ENCODE measurements at regions not wholly inside any gene's neighbourhood (a gene's known extent, or its start where the extent isn't known, plus 50 kb on each side); places are given as distances from the start of the nearest gene placed in this dataset.

- peaks cover 10 to 13% of the 10 kb centered on the region in 2 donors for H3K4me1 ChIP-seq (ENCODE audit: control insufficient read depth in 1 of 2, insufficient read depth in 2 of 2, low read length in 2 of 2)
- H3K27ac ChIP-seq (ENCODE audit: low read depth, low read length), result no peak overlapping the region
- no peak overlapping the region for H3K4me3 ChIP-seq (ENCODE audit: low read depth in 1 of 2, low read length in 2 of 2)
- H3K9ac ChIP-seq (ENCODE audit: low read depth in 1 of 2, low read length in 2 of 2), result no peak overlapping the region
- H3K27me3 ChIP-seq (ENCODE audit: control insufficient read depth in 1 of 2, insufficient read depth in 2 of 2, low read length in 2 of 2), result peaks cover 13 to 14% of the 10 kb centered on the region in 2 donors
- no peaks in the 10 kb centered on the region for H3K36me3 ChIP-seq (ENCODE audit: control insufficient read depth in 1 of 2, insufficient read depth in 2 of 2, low read length in 2 of 2)
- no peaks in the 10 kb centered on the region for H3K9me3 ChIP-seq (ENCODE audit: control insufficient read depth in 1 of 2, low read length in 2 of 2)
Measured at GRCh38 chr6:1525364-1526038, 84.2 kb upstream of the FOXC1 start.

- no peak overlapping the region for H3K4me3 ChIP-seq (ENCODE audit: low read depth in 1 of 2, low read length in 2 of 2)
- peaks cover 13 to 14% of the 10 kb centered on the region in 2 donors for H3K27me3 ChIP-seq (ENCODE audit: control insufficient read depth in 1 of 2, insufficient read depth in 2 of 2, low read length in 2 of 2)
- H3K9ac ChIP-seq (ENCODE audit: low read depth in 1 of 2, low read length in 2 of 2), result no peak overlapping the region
- H3K4me1 ChIP-seq (ENCODE audit: control insufficient read depth in 1 of 2, insufficient read depth in 2 of 2, low read length in 2 of 2), result peaks cover 10 to 13% of the 10 kb centered on the region in 2 donors
- H3K9me3 ChIP-seq (ENCODE audit: control insufficient read depth in 1 of 2, low read length in 2 of 2), result no peaks in the 10 kb centered on the region
- H3K36me3 ChIP-seq (ENCODE audit: control insufficient read depth in 1 of 2, insufficient read depth in 2 of 2, low read length in 2 of 2), result no peaks in the 10 kb centered on the region
- H3K27ac ChIP-seq (ENCODE audit: low read depth, low read length), result no peak overlapping the region
Measured at GRCh38 chr6:1526398-1527072, 83.2 kb upstream of the FOXC1 start.

GRCh38 chr6:1527073-1527457 lies 82.7 kb upstream of the FOXC1 start:
- Histone ChIP-seq H3K36me3 (ENCODE audit: control insufficient read depth in 1 of 2, insufficient read depth in 2 of 2, low read length in 2 of 2) (no peaks in the 10 kb centered on the region), H3K9me3 (ENCODE audit: control insufficient read depth in 1 of 2, low read length in 2 of 2) (no peaks in the 10 kb centered on the region), H3K27me3 (ENCODE audit: control insufficient read depth in 1 of 2, insufficient read depth in 2 of 2, low read length in 2 of 2) (peaks cover 13 to 14% of the 10 kb centered on the region in 2 donors), H3K9ac (ENCODE audit: low read depth in 1 of 2, low read length in 2 of 2) (no peak overlapping the region), H3K27ac (ENCODE audit: low read depth, low read length) (no peak overlapping the region), H3K4me3 (ENCODE audit: low read depth in 1 of 2, low read length in 2 of 2) (no peak overlapping the region), H3K4me1 (ENCODE audit: control insufficient read depth in 1 of 2, insufficient read depth in 2 of 2, low read length in 2 of 2) (peaks cover 10 to 13% of the 10 kb centered on the region in 2 donors)

- Histone ChIP-seq H3K27ac (ENCODE audit: low read depth, low read length) (no peak overlapping the region), H3K9ac (ENCODE audit: low read depth in 1 of 2, low read length in 2 of 2) (no peak overlapping the region), H3K9me3 (ENCODE audit: control insufficient read depth in 1 of 2, low read length in 2 of 2) (no peaks in the 10 kb centered on the region), H3K4me3 (ENCODE audit: low read depth in 1 of 2, low read length in 2 of 2) (no peak overlapping the region), H3K36me3 (ENCODE audit: control insufficient read depth in 1 of 2, insufficient read depth in 2 of 2, low read length in 2 of 2) (no peaks in the 10 kb centered on the region), H3K27me3 (ENCODE audit: control insufficient read depth in 1 of 2, insufficient read depth in 2 of 2, low read length in 2 of 2) (no peaks in the 10 kb centered on the region), H3K4me1 (ENCODE audit: control insufficient read depth in 1 of 2, insufficient read depth in 2 of 2, low read length in 2 of 2) (peaks cover 5 to 6% of the 10 kb centered on the region in 2 donors)
Measured at GRCh38 chr6:1535295-1535694, 74.4 kb upstream of the FOXC1 start.

GRCh38 chr6:1536526-1537429 lies 72.9 kb upstream of the FOXC1 start:
- Histone ChIP-seq H3K27ac (ENCODE audit: low read depth, low read length) (no peak overlapping the region), H3K27me3 (ENCODE audit: control insufficient read depth in 1 of 2, insufficient read depth in 2 of 2, low read length in 2 of 2) (no peaks in the 10 kb centered on the region), H3K9ac (ENCODE audit: low read depth in 1 of 2, low read length in 2 of 2) (no peak overlapping the region)

GRCh38 chr6:1538369-1538768 lies 71.3 kb upstream of the FOXC1 start:
- peaks cover 5 to 6% of the 10 kb centered on the region in 2 donors for H3K4me1 ChIP-seq (ENCODE audit: control insufficient read depth in 1 of 2, insufficient read depth in 2 of 2, low read length in 2 of 2)
- no peak overlapping the region for H3K27ac ChIP-seq (ENCODE audit: low read depth, low read length)
- H3K4me3 ChIP-seq (ENCODE audit: low read depth in 1 of 2, low read length in 2 of 2), result no peak overlapping the region
- H3K36me3 ChIP-seq (ENCODE audit: control insufficient read depth in 1 of 2, insufficient read depth in 2 of 2, low read length in 2 of 2), result no peaks in the 10 kb centered on the region
- no peaks in the 10 kb centered on the region for H3K9me3 ChIP-seq (ENCODE audit: control insufficient read depth in 1 of 2, low read length in 2 of 2)
- H3K27me3 ChIP-seq (ENCODE audit: control insufficient read depth in 1 of 2, insufficient read depth in 2 of 2, low read length in 2 of 2), result no peaks in the 10 kb centered on the region
- H3K9ac ChIP-seq (ENCODE audit: low read depth in 1 of 2, low read length in 2 of 2), result no peak overlapping the region

More at GRCh38 chr6:1536526-1537429, 72.9 kb upstream of the FOXC1 start:
- peaks cover 5 to 6% of the 10 kb centered on the region in 2 donors for H3K4me1 ChIP-seq (ENCODE audit: control insufficient read depth in 1 of 2, insufficient read depth in 2 of 2, low read length in 2 of 2)
- H3K9me3 ChIP-seq (ENCODE audit: control insufficient read depth in 1 of 2, low read length in 2 of 2), result no peaks in the 10 kb centered on the region
- no peaks in the 10 kb centered on the region for H3K36me3 ChIP-seq (ENCODE audit: control insufficient read depth in 1 of 2, insufficient read depth in 2 of 2, low read length in 2 of 2)
- no peak overlapping the region for H3K4me3 ChIP-seq (ENCODE audit: low read depth in 1 of 2, low read length in 2 of 2)

- Histone ChIP-seq H3K9ac (ENCODE audit: low read depth in 1 of 2, low read length in 2 of 2) (no peak overlapping the region), H3K4me3 (ENCODE audit: low read depth in 1 of 2, low read length in 2 of 2) (no peak overlapping the region), H3K27me3 (ENCODE audit: control insufficient read depth in 1 of 2, insufficient read depth in 2 of 2, low read length in 2 of 2) (no peaks in the 10 kb centered on the region), H3K4me1 (ENCODE audit: control insufficient read depth in 1 of 2, insufficient read depth in 2 of 2, low read length in 2 of 2) (peaks cover 5 to 6% of the 10 kb centered on the region in 2 donors), H3K9me3 (ENCODE audit: control insufficient read depth in 1 of 2, low read length in 2 of 2) (no peaks in the 10 kb centered on the region), H3K36me3 (ENCODE audit: control insufficient read depth in 1 of 2, insufficient read depth in 2 of 2, low read length in 2 of 2) (no peaks in the 10 kb centered on the region), H3K27ac (ENCODE audit: low read depth, low read length) (no peak overlapping the region)
Measured at GRCh38 chr6:1538810-1539478, 70.8 kb upstream of the FOXC1 start.

- Histone ChIP-seq H3K9me3 (ENCODE audit: control insufficient read depth in 1 of 2, low read length in 2 of 2) (no peaks in the 10 kb centered on the region), H3K4me3 (ENCODE audit: low read depth in 1 of 2, low read length in 2 of 2) (no peak overlapping the region), H3K4me1 (ENCODE audit: control insufficient read depth in 1 of 2, insufficient read depth in 2 of 2, low read length in 2 of 2) (peaks cover 5 to 6% of the 10 kb centered on the region in 2 donors), H3K9ac (ENCODE audit: low read depth in 1 of 2, low read length in 2 of 2) (no peak overlapping the region), H3K27me3 (ENCODE audit: control insufficient read depth in 1 of 2, insufficient read depth in 2 of 2, low read length in 2 of 2) (no peaks in the 10 kb centered on the region), H3K36me3 (ENCODE audit: control insufficient read depth in 1 of 2, insufficient read depth in 2 of 2, low read length in 2 of 2) (no peaks in the 10 kb centered on the region), H3K27ac (ENCODE audit: low read depth, low read length) (no peak overlapping the region)
Measured at GRCh38 chr6:1540864-1541521, 68.7 kb upstream of the FOXC1 start.

- H3K4me1 ChIP-seq (ENCODE audit: control insufficient read depth in 1 of 2, insufficient read depth in 2 of 2, low read length in 2 of 2), result no peaks in the 10 kb centered on the region
- H3K4me3 ChIP-seq (ENCODE audit: low read depth in 1 of 2, low read length in 2 of 2), result no peak overlapping the region
- H3K9me3 ChIP-seq (ENCODE audit: control insufficient read depth in 1 of 2, low read length in 2 of 2), result no peaks in the 10 kb centered on the region
- H3K27ac ChIP-seq (ENCODE audit: low read depth, low read length), result no peak overlapping the region
- H3K9ac ChIP-seq (ENCODE audit: low read depth in 1 of 2, low read length in 2 of 2), result no peak overlapping the region
- no peaks in the 10 kb centered on the region for H3K27me3 ChIP-seq (ENCODE audit: control insufficient read depth in 1 of 2, insufficient read depth in 2 of 2, low read length in 2 of 2)
- no peaks in the 10 kb centered on the region for H3K36me3 ChIP-seq (ENCODE audit: control insufficient read depth in 1 of 2, insufficient read depth in 2 of 2, low read length in 2 of 2)
Measured at GRCh38 chr6:1542335-1542734, 67.4 kb upstream of the FOXC1 start.

Data from duodenal mucosa (tissue), 2 donors.